Ascending aorta (tissue), 2 donors: ENCODE measurements at regions not wholly inside any gene's neighbourhood (a gene's known extent, or its start where the extent isn't known, plus 50 kb on each side); places are given as distances from the start of the nearest gene placed in this dataset.

Experiments
- DNase-seq, 2 donors: peaks; one replicate each; pipeline ENCODE4 v3.0.0-alpha.2; 2019; ENCODE audit warnings: low spot score in 2 of 2
- H3K27ac ChIP-seq, 2 donors: fragments of 200-600 bp; sonication (generic); one replicate each; pipeline ENCODE4 v1.5.1; 2016 to 2017; ENCODE audit warnings: mild to moderate bottlenecking in 1 of 2
- H3K27me3 ChIP-seq: fragments of 200-600 bp; sonication (generic); one replicate; pipeline ENCODE4 v1.5.1; 2017
- H3K36me3 ChIP-seq, 2 donors: fragments of 200-600 bp; sonication (generic); one replicate each; pipeline ENCODE4 v1.5.1; 2016
- H3K4me1 ChIP-seq, 2 donors: fragments of 200-600 bp; sonication (generic); one replicate each; pipeline ENCODE4 v1.5.1; 2016 to 2017; ENCODE audit warnings: mild to moderate bottlenecking in 1 of 2
- H3K4me3 ChIP-seq, 2 donors: fragments of 200-600 bp; sonication (generic); one replicate each; pipeline ENCODE4 v1.5.1; 2016 to 2017; ENCODE audit warnings: mild to moderate bottlenecking in 1 of 2
- H3K9me3 ChIP-seq, 2 donors: fragments of 200-600 bp; sonication (generic); one replicate each; pipeline ENCODE4 v1.5.1; 2016
- intact Hi-C: fragments of 100-400 bp; cut with DNase I; formaldehyde crosslinking; loops from one replicate; pipeline ENCODE4 v1.15.1; 2023
- TF ChIP-seq, protein P1 (sequence below), 3 experiments: fragments of 200-600 bp in 2 of 3; fragments of 450-650 bp in 1 of 3; sonication (generic) in 2 of 3; IDR thresholded peaks; one replicate each; pipeline ENCODE4 v1.5.1; 2016 to 2019; ENCODE audit warnings: antibody characterized with exemption in 3 of 3, mild to moderate bottlenecking in 1 of 3, moderate library complexity in 1 of 3

DNA sequence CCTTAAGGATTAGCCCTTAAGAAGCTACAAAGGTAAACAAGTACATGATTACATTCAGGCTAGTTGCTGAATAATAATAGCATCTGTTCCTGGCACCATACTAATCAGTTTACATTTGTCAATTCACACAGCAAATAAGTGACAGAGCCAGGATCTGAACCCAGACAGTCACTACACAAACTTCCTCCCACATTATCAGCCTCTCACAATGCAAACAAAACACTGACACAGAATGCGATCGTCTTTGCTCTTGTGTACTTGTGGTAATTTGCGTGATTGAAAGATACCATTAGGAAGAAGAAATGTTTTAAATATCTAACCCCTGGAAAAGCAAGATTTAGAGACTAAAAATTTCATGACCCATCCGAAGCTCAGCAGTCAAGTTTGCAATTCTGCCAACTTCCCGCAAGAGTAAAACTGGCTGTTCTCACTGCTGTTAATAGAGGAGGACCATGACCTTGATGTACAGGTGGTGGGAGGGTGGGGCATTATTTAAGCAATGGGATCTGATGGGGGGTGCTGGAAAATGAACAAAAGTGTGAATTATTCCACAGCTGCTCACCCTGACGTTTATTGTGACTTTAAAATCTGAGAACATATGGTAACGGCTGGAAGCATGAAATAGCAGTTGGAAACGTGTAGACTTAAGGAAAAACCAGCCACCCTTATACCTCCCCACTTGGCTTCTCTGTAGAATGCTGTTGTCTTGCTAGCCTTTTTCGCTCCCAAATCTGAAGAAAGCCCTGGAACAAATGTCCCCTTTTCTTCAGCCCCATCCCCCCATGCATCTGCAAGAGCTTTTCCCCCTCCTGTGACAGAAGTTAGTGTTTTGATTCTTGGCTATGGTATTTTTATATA, 95.3 kb upstream of the ARMC2 start:
- TF ChIP-seq, protein P1, sequence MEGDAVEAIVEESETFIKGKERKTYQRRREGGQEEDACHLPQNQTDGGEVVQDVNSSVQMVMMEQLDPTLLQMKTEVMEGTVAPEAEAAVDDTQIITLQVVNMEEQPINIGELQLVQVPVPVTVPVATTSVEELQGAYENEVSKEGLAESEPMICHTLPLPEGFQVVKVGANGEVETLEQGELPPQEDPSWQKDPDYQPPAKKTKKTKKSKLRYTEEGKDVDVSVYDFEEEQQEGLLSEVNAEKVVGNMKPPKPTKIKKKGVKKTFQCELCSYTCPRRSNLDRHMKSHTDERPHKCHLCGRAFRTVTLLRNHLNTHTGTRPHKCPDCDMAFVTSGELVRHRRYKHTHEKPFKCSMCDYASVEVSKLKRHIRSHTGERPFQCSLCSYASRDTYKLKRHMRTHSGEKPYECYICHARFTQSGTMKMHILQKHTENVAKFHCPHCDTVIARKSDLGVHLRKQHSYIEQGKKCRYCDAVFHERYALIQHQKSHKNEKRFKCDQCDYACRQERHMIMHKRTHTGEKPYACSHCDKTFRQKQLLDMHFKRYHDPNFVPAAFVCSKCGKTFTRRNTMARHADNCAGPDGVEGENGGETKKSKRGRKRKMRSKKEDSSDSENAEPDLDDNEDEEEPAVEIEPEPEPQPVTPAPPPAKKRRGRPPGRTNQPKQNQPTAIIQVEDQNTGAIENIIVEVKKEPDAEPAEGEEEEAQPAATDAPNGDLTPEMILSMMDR (IDR thresholded peaks at IDR 0.05): no peak
- peak in 1 of 2 donors; percentile 15 for DNase-seq
- intact Hi-C loops: no loop called here
- no peaks in the 10 kb centered on the region for H3K36me3 ChIP-seq
- H3K27ac ChIP-seq: no peak overlapping the region
- no peaks in the 10 kb centered on the region for H3K27me3 ChIP-seq
- no peak overlapping the region for H3K4me3 ChIP-seq
- peaks cover 0 to 9% of the 10 kb centered on the region in 2 donors for H3K4me1 ChIP-seq
- H3K9me3 ChIP-seq: no peaks in the 10 kb centered on the region

DNA sequence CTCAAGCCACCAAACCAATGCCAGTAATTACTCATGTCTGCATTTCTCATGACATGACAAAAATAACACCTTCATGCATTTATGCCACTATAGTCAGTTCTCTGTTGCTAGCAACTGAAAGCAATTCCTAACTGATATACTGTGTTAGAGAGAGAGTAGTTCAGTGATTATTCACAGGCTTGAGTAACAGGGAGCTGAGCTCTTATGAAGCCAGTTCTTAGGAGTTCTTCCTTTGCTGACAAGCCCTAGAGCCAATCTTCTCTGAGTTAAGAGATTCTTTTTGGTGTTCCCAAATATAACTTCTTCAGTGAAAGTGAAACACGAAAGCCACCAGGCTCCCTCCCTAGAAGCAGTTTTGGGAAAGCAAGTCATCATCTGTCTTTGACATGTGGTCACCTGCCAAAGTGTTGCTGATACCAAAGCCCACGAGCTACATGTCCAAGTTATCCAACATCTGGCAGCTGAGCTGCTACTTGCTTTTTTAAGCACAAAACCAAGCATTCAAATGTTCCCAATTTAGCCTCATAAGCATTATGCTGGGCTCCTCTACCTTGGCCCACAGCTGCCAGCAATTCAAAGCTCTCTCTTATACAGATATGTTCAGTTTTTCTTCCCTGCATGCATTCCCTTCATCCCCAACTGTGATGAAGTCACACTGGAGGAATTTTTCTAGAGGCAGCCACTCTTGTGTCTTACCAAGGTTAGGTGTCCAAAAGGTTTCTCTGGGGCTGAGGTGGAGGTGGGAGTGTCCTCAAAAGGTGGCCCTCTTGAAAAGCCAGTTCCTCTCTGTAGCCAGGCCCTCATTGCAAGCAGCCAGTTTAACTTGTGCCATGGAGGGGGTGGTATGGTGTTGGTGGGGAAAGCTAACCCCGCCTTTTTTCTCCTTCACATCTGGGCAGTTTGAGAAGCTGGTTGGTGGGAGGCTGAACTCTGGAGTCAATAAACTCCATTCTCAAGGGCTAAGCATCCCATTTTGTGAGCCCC, 92.7 kb upstream of the ARMC2 start:
- Histone ChIP-seq H3K36me3 (no peaks in the 10 kb centered on the region), H3K4me3 (peak overlapping the region in 1 of 2 donors; percentile 18), H3K4me1 (peaks cover 0 to 9% of the 10 kb centered on the region in 2 donors), H3K9me3 (no peaks in the 10 kb centered on the region), H3K27ac (peak overlapping the region; percentile 64 to 75), H3K27me3 (no peaks in the 10 kb centered on the region)
- TF ChIP-seq, protein P1 (IDR thresholded peaks at IDR 0.05): no peak
- intact Hi-C loops: loop anchor here (5.0 kb wide), 1 partner anchor 198 kb away; no protein-coding TSS in a partner anchor
- DNase-seq: peak in 1 of 2 donors; percentile 69

DNA sequence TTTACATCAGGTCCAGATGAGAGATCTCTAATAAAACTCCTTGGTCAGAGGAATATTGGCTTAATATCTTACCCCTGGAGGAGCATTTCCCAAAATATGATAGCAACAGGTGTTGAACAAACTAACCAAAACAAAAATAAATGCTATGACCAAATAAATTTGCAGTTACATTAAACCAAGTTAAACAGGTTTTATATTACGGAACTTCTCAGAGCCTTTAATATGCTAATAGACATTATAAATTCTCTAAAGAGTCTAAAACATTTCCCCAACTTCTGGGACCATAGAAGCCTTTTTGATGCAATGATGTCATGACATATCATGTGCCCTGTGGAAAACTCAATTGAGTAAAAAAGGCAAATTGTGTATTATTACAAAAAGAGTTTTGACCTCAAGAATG, 90.9 kb upstream of the ARMC2 start:
- intact Hi-C loops: loop anchor here (5.0 kb wide), 1 partner anchor 200 kb away; no protein-coding TSS in a partner anchor
- no peak overlapping the region for H3K4me3 ChIP-seq
- H3K4me1 ChIP-seq: peaks cover 0 to 9% of the 10 kb centered on the region in 2 donors
- H3K36me3 ChIP-seq: no peaks in the 10 kb centered on the region
- H3K9me3 ChIP-seq: no peaks in the 10 kb centered on the region
- TF ChIP-seq, protein P1 (IDR thresholded peaks at IDR 0.05): no peak
- no peak overlapping the region for H3K27ac ChIP-seq
- DNase-seq: no peak
- no peaks in the 10 kb centered on the region for H3K27me3 ChIP-seq

DNA sequence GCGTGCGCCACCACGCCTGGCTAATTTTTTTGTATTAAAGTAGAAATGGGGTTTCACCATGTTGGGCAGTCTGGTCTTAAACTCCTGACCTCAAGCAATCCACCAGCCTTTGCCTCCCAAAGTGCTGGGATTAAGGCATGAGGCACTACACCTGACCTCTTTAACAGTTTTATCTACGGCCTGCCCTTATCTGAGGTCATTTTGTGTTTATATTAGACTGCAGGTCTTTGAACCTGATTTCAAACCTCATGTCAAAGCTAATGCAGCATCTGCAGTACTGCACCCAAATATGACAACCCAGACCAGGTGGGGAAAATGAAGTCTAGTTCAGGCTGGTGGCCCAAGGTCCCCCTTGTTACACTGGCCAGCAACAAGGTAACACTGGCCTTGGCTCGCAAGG, 89.3 kb upstream of the ARMC2 start:
- DNase-seq: no peak
- no peaks in the 10 kb centered on the region for H3K36me3 ChIP-seq
- no peaks in the 10 kb centered on the region for H3K9me3 ChIP-seq
- peaks cover 0 to 9% of the 10 kb centered on the region in 2 donors for H3K4me1 ChIP-seq
- intact Hi-C loops: loop anchor here (5.0 kb wide), 1 partner anchor 202 kb away; no protein-coding TSS in a partner anchor
- TF ChIP-seq, protein P1 (IDR thresholded peaks at IDR 0.05): no peak
- no peak overlapping the region for H3K4me3 ChIP-seq
- no peak overlapping the region for H3K27ac ChIP-seq
- no peaks in the 10 kb centered on the region for H3K27me3 ChIP-seq
